ENCODE measurements at regions not wholly inside any gene's neighbourhood (a gene's known extent, or its start where the extent isn't known, plus 50 kb on each side); places are given as distances from the start of the nearest gene placed in this dataset.

- H3K4me3 ChIP-seq: no peak overlapping the region
- no peak for TF ChIP-seq CTCF (IDR thresholded peaks at IDR 0.05; ENCODE audit: control extremely low read depth, extremely low read depth)
- ATAC-seq (ENCODE audit: insufficient read depth, low FRiP score): no peak
- WGBS, 2 donors: 91% methylated on average over 2 of the region's 2 CpGs
- no peaks in the 10 kb centered on the region for H3K27me3 ChIP-seq (ENCODE audit: control insufficient read depth in 3 of 3, insufficient read depth in 3 of 3, low read length in 2 of 3)
- H3K9ac ChIP-seq (ENCODE audit: insufficient read depth in 1 of 2, low read length in 2 of 2): no peak overlapping the region
- no peaks in the 10 kb centered on the region for H3K36me3 ChIP-seq (ENCODE audit: control insufficient read depth in 4 of 4, insufficient read depth in 4 of 4, low read length in 4 of 4)
- H3K9me3 ChIP-seq (ENCODE audit: control insufficient read depth in 4 of 4, insufficient read depth in 3 of 4, low read length in 3 of 4): no peaks in the 10 kb centered on the region
- H3K4me1 ChIP-seq (ENCODE audit: control insufficient read depth in 5 of 5, insufficient read depth in 5 of 5, low read length in 5 of 5): peaks cover 0 to 13% (median 5%) of the 10 kb centered on the region in 5 donors
- DNase-seq: no peak
- no peak overlapping the region for H3K27ac ChIP-seq (ENCODE audit: low read depth in 1 of 2, low read length in 1 of 2)
These were observed 170.3 kb upstream of the SLC24A5 start for GRCh38 chr15:47950447-47950846.

GRCh38 chr15:47951781-47952180 lies 169.0 kb upstream of the SLC24A5 start:
- peaks cover 0 to 13% (median 0%) of the 10 kb centered on the region in 5 donors for H3K4me1 ChIP-seq (ENCODE audit: control insufficient read depth in 5 of 5, insufficient read depth in 5 of 5, low read length in 5 of 5)
- no peak overlapping the region for H3K27ac ChIP-seq (ENCODE audit: low read depth in 1 of 2, low read length in 1 of 2)
- H3K9ac ChIP-seq (ENCODE audit: insufficient read depth in 1 of 2, low read length in 2 of 2): no peak overlapping the region
- H3K9me3 ChIP-seq (ENCODE audit: control insufficient read depth in 4 of 4, insufficient read depth in 3 of 4, low read length in 3 of 4): no peaks in the 10 kb centered on the region
- TF ChIP-seq CTCF (IDR thresholded peaks at IDR 0.05; ENCODE audit: control extremely low read depth, extremely low read depth): no peak
- no peak overlapping the region for H3K4me3 ChIP-seq
- ATAC-seq (ENCODE audit: insufficient read depth, low FRiP score) (no peak), DNase-seq (no peak)
- no peaks in the 10 kb centered on the region for H3K27me3 ChIP-seq (ENCODE audit: control insufficient read depth in 3 of 3, insufficient read depth in 3 of 3, low read length in 2 of 3)
- 90 to 91% methylated on average over 2 of the region's 2 CpGs for WGBS, 2 donors
- no peaks in the 10 kb centered on the region for H3K36me3 ChIP-seq (ENCODE audit: control insufficient read depth in 4 of 4, insufficient read depth in 4 of 4, low read length in 4 of 4)

GRCh38 chr15:47954196-47954595 lies 166.6 kb upstream of the SLC24A5 start:
- Histone ChIP-seq H3K9ac (ENCODE audit: insufficient read depth in 1 of 2, low read length in 2 of 2) (no peak overlapping the region), H3K4me3 (no peak overlapping the region), H3K9me3 (ENCODE audit: control insufficient read depth in 4 of 4, insufficient read depth in 3 of 4, low read length in 3 of 4) (no peaks in the 10 kb centered on the region), H3K27ac (ENCODE audit: low read depth in 1 of 2, low read length in 1 of 2) (no peak overlapping the region), H3K4me1 (ENCODE audit: control insufficient read depth in 5 of 5, insufficient read depth in 5 of 5, low read length in 5 of 5) (peaks cover 0 to 13% (median 0%) of the 10 kb centered on the region in 5 donors), H3K27me3 (ENCODE audit: control insufficient read depth in 3 of 3, insufficient read depth in 3 of 3, low read length in 2 of 3) (no peaks in the 10 kb centered on the region), H3K36me3 (ENCODE audit: control insufficient read depth in 4 of 4, insufficient read depth in 4 of 4, low read length in 4 of 4) (no peaks in the 10 kb centered on the region)
- TF ChIP-seq CTCF (IDR thresholded peaks at IDR 0.05; ENCODE audit: control extremely low read depth, extremely low read depth): no peak
- 71 to 77% methylated on average over 3 of the region's 3 CpGs for WGBS, 2 donors
- no peak for ATAC-seq (ENCODE audit: insufficient read depth, low FRiP score)
- DNase-seq: peak; percentile 46 to 94 (median 92)

GRCh38 chr15:47955021-47955420 lies 165.8 kb upstream of the SLC24A5 start:
- TF ChIP-seq CTCF (IDR thresholded peaks at IDR 0.05; ENCODE audit: control extremely low read depth, extremely low read depth): no peak
- Histone ChIP-seq H3K4me3 (no peak overlapping the region), H3K27ac (ENCODE audit: low read depth in 1 of 2, low read length in 1 of 2) (no peak overlapping the region), H3K4me1 (ENCODE audit: control insufficient read depth in 5 of 5, insufficient read depth in 5 of 5, low read length in 5 of 5) (peaks cover 0 to 13% (median 0%) of the 10 kb centered on the region in 5 donors), H3K36me3 (ENCODE audit: control insufficient read depth in 4 of 4, insufficient read depth in 4 of 4, low read length in 4 of 4) (no peaks in the 10 kb centered on the region), H3K27me3 (ENCODE audit: control insufficient read depth in 3 of 3, insufficient read depth in 3 of 3, low read length in 2 of 3) (no peaks in the 10 kb centered on the region), H3K9ac (ENCODE audit: insufficient read depth in 1 of 2, low read length in 2 of 2) (no peak overlapping the region), H3K9me3 (ENCODE audit: control insufficient read depth in 4 of 4, insufficient read depth in 3 of 4, low read length in 3 of 4) (no peaks in the 10 kb centered on the region)
- WGBS, 2 donors: 68 to 83% methylated on average over 4 of the region's 4 CpGs
- DNase-seq (peak in 2 of 3 donors; percentile 7 to 22), ATAC-seq (ENCODE audit: insufficient read depth, low FRiP score) (no peak)

All from lung (tissue), 11 donors.